ENCODE measurements at regions not wholly inside any gene's neighbourhood (a gene's known extent, or its start where the extent isn't known, plus 50 kb on each side); places are given as distances from the start of the nearest gene placed in this dataset.

- no peak for DNase-seq
Measured at GRCh38 chr1:109826930-109827349, 63.2 kb upstream of the EPS8L3 start.

DNA sequence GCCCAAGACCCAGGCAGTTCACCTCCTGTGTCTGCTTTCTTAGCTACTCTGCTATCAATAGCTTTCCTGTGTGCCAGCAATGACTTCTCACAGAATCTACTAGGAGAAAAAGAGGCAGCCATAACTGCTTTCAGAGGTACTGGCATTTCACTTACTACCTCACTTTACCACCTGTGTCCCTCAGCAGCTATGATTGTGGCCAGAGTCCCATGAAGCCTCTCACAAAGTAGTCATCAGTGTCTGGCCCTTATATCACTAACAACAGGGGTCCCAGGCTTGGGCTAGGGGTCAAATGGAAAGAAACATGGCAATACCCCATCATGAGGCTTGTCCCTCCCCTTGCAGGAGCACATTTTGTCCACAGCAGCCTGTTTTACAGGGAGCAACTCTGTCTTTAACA lies 62.7 kb upstream of the EPS8L3 start:
- DNase-seq, result no peak

- no peak for DNase-seq
Measured at GRCh38 chr1:109824349-109825115, 60.8 kb upstream of the EPS8L3 start.

DNA sequence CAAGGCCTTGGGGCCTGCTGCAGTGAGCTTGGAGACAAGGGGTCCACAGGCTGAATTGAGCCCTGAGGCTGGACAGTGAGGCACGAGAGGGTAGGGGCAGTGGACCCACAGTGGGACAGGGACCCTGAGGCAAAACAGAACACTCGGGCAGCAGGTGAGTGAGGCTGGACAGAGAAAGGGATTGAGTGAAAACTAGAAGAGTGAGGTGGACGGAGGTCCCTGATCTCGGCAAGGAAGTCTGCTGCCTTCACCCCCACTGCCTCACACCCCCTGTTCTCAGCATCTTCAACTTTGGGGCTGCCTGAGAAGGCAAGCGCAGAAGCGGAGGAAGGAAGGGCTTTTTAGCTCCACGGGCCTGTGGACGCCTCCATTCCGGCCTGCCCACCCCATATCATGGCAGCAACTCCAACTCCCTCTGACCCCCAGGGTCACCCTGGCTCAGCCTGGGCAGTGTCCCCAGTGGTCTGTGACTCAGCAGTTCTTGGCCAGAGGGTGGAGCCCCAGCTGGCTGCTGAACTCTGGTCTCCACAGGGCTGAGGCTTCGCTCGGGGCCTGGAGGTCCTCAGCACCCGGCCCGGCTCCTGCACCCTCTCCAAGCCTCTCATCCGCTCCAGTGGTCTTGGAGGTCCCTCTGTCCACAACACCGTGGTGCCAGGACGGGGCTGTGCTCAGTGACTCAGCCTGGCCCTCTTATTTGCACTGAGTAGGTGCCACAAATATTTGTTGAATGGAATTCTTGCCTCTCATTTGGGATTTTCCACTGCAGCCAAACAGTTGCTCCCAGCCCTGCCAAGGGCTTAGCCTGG lies 60.0 kb upstream of the EPS8L3 start:
- DNase-seq, result no peak

DNA sequence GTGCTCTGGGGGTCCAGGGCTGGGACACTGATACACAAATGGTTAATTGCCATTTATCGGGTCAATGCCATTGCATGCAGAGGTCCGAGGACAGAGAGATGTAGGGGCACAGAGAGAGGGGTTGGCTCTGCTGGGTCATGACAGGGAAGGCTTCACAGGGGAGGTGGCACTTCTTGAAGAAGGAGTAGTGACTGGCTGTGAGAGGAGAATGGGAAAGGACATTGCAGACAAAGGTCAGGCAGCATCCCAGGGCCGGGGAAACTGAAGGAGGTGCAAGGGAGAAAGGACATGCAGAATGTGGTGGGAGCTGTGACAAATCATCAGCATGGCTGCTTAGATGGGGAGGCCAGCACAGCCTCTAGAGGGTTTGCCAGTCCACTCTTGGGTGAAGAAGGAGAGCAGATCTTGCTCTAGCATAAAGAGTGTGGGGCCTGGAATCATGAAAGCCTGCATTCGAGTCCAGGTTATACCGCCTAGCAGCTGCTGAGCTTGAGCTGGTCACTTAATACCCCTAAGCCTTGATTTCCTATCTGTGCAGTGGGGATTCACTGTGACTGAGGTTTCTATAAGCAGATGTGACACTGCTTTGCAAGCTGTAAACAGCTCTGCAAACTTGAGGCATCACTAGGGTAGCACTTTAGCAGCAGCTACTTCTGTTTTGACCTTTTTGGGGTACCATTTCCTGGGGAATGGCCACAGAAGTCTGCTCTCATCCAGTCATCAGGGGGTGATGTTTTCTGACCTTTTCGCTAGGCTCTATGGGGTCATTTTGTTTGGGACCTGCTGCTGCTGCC lies 59.2 kb upstream of the EPS8L3 start:
- no peak for DNase-seq

DNA sequence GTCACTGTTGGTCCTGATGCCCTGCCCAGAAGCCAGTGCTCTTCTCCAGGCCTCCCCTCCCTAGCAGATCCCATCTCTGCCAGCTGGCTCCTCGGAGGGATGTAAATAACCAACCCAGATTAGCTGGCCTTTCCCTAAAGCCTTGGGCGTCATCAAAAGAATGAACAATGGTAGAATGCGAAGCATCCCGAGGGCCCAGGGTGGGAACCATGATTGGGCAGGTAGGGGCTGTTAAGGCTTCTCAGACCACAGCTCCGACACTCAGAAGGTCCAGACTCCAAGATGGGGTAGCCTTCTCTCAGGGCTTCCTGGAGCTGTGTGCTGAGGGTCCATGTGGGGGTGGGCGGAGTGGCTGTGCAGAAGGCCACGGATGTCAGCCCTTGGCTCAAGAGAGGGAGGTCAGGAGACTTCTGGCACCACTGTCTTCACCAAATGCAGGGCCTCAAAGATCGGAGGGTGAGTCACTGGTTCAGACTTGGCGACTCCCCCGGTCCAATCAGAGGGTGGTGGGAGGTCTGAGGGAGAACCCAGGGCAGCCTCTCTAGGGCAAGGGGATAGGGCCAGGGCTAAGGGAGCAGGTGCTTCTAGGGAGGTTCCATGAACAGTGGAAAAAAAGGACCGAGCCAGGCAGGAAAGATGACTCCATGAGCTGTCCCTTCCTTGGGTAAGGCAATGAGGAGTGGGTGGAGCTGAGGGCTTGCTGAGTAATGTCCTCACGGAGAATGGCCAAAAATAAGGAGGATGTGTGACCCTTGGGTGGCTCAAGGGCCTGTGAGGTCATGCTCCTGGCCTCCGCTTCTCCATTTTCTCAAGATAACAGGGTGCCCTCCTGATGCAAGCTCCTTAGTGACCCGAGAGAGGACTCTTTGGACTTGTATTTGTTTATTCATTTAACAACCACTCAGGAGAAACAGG lies 58.4 kb upstream of the EPS8L3 start:
- no peak for DNase-seq

- peak in 1 of 3 donors; percentile 40 for DNase-seq
Measured at GRCh38 chr1:109821221-109821669, 57.5 kb upstream of the EPS8L3 start.

DNA sequence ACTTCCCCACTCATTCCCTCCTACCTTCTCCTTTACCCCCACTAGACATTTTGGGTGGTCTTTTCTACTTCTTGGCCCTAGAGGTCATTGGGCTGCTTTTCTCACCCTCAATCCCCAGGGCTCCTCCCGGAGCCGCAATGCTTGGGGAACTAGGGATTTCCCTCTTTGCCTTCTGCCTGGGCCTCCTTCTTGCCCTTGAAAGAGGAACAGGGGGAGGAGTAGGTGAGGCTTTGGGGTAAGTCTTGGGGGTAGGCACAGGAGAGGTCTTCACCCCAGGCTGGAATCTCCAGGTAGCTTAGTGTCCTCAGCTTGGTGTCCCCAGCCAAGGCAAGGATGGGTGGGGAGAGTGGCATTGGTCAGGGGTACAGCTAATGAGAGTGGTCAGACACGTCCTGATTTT lies 56.2 kb upstream of the EPS8L3 start:
- DNase-seq, result no peak

DNA sequence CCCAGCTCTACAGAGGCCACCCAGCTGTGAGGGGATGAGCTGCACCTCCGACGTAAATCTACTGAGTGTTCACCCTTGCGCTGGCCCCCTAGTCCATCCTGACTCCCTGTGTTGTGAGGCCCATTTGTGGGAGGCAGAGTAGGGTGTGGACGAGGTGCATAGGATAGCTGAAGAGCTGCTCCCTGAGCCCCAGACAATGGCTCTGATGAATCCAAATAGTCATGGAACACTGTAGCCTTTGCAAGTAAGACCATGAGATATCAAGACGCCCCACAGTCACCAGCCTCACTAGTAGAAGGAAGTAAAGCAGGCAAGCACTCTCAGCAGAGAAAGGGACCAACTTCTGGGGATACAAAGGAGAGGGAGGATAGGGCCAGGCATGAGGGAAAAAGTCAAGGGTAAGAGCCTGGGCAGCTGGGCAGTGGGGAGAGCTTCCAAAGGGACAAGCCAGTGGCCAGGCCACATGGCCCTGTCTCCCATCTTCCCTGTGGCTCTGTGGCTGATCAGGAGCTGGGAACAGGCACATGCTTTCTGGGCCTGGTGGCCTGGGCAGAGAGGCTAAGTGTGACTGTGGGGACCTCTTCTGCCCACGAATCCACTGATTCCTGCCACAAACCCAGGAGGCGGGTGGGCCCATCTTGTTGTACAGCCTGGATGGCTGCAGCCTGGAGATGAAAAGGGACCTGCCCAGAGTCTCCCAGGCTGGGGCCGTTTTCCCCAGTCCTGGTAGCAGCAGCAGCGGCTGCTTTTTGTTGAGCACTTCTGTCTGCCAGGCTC lies 55.5 kb upstream of the EPS8L3 start:
- DNase-seq, result no peak

GRCh38 chr1:109818271-109818987 lies 54.7 kb upstream of the EPS8L3 start:
- DNase-seq, result no peak

DNA sequence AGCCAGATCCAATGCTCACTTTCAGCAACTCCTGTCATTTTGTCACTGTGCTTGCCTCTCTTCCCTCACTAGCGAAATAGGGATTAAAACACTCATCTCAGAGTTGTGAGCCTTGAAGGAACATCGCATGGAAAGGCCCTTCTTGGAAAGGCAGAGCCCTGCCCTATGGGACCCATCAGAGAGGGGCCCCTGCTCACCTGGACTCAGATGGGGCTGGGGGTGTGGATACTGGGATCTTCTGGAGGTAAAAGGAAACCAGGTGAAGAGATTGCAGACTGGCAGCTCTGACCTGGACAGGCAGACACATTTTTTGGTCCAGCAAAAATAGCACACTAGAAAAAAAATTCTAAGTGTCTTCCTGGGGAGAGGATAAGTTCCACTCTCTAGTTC lies 54.2 kb upstream of the EPS8L3 start:
- DNase-seq, result no peak

DNA sequence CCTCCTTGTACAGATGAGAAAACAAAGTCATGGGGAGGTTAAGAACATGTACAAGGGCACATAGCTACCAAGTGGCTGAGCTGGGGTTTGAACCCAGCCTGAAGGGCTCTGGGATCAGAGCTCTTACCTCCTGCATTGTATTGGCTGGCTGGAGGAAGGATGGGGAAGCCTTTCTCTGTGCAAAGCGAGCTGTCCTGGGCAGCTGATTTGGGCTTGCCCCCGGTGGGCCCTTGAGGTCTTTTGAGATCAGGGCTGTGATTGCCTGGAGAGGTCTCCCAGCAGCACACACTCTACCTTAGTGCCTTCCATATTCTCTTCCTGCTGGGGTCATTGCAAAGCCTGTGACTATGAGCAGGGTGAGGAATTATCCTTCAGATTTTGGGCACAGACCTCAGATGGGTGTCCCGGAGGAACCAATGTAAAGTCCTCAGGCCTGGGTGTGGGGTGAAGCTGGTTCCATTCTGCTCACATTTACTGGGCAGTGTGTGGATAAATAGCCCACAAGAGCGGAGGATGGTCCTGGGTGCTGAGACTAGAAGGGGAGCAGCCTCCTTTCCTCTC lies 53.3 kb upstream of the EPS8L3 start:
- no peak for DNase-seq

- no peak for DNase-seq
Measured at GRCh38 chr1:109816175-109816811, 52.6 kb upstream of the EPS8L3 start.

DNA sequence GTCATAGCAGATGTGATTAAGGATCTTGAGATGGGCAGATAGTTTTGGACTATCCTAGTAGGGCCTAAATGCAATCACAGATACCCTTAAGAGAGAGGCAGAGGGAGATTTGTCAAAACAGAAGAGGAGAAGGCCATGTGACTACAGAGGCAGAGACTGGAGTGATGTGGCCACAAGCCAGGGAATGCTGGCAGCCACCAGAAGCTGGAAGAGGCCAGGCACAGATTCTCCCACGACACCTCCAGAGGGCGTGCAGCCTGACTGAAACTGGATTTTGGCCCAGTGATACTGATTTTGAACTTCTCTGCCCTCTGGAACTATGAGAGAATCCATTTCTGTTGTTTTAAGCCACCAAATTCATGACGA lies 52.1 kb upstream of the EPS8L3 start:
- DNase-seq, result no peak

GRCh38 chr1:109814993-109815786 lies 51.5 kb upstream of the EPS8L3 start:
- DNase-seq, result no peak

GRCh38 chr1:109814223-109814622 lies 50.5 kb upstream of the EPS8L3 start:
- no peak for DNase-seq
